ENCODE measurements at regions not wholly inside any gene's neighbourhood (a gene's known extent, or its start where the extent isn't known, plus 50 kb on each side); places are given as distances from the start of the nearest gene placed in this dataset.
"Not testable (repeated sequence)": the region's sequence is repeated elsewhere in the genome, so short reads cannot be mapped to it uniquely, and the experiment has no call there.

GRCh38 chr10:4602764-4603491 is 223.1 kb upstream of the AKR1E2 start:
- no peak overlapping the region for H3K4me3 ChIP-seq (ENCODE audit: low read depth, low read length)
- no peak for DNase-seq (ENCODE audit: low read depth)
- TF ChIP-seq, protein P1, sequence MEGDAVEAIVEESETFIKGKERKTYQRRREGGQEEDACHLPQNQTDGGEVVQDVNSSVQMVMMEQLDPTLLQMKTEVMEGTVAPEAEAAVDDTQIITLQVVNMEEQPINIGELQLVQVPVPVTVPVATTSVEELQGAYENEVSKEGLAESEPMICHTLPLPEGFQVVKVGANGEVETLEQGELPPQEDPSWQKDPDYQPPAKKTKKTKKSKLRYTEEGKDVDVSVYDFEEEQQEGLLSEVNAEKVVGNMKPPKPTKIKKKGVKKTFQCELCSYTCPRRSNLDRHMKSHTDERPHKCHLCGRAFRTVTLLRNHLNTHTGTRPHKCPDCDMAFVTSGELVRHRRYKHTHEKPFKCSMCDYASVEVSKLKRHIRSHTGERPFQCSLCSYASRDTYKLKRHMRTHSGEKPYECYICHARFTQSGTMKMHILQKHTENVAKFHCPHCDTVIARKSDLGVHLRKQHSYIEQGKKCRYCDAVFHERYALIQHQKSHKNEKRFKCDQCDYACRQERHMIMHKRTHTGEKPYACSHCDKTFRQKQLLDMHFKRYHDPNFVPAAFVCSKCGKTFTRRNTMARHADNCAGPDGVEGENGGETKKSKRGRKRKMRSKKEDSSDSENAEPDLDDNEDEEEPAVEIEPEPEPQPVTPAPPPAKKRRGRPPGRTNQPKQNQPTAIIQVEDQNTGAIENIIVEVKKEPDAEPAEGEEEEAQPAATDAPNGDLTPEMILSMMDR (IDR thresholded peaks at IDR 0.05; ENCODE audit: low read depth, low read length, missing control alignments): no peak

DNA sequence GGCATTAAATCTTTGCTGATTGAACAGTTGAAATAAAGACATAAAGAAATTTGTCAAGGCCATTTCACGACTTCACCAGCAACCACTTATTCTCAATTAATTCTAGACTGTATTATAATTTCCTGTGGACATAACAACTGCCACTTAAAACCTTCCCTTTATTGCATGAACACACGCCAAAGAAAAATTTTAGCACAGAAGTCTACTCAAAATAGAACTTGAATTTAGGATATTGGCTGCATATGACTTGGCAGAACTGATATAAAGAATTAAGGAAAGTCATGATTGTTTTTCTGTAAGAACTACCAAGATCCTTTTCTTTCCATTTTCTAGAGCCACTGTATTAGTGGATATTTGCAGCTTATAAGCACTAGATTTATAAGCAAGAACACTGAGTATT is 226.5 kb upstream of the AKR1E2 start:
- H3K4me3 ChIP-seq (ENCODE audit: low read depth, low read length): no peak overlapping the region
- TF ChIP-seq, protein P1 (IDR thresholded peaks at IDR 0.05; ENCODE audit: low read depth, low read length, missing control alignments): no peak
- no peak for DNase-seq (ENCODE audit: low read depth)

- not testable (repeated sequence) for H3K4me3 ChIP-seq (ENCODE audit: low read depth, low read length); DNase-seq (ENCODE audit: low read depth)
Observed at GRCh38 chr10:4597898-4598297, 228.1 kb upstream of the AKR1E2 start.

- TF ChIP-seq, protein P1 (IDR thresholded peaks at IDR 0.05; ENCODE audit: low read depth, low read length, missing control alignments): no peak
- no peak for DNase-seq (ENCODE audit: low read depth)
- H3K4me3 ChIP-seq (ENCODE audit: low read depth, low read length): no peak overlapping the region
Observed at GRCh38 chr10:4596951-4597350, 229.1 kb upstream of the AKR1E2 start.

DNA sequence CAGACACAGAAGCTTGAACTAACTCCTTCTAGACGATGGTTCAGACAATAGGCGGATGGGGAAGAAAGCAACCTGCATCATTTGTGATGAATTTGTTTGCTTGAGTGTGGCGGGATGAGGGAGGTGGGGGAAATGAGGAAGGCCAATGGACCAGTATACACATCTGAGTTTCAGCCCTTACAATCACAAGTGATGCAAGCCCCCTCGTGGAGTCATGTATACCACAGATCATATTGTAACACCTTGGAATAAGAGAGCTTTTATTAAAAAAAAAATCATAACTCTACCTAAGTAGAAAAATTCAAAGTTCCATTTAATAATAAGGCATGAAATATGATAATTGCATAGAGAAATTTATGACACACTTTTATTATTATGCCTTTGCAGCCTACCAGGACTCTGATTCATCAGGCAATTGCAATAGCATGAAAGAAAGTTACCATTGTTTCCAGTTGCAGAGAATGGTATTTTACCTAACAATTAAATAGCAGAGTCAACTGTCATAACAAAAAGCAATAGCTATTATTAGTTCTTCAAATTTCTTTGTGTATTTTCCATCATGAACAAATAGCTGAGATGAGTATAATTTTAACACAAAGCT is 230.2 kb upstream of the AKR1E2 start:
- TF ChIP-seq, protein P1 (IDR thresholded peaks at IDR 0.05; ENCODE audit: low read depth, low read length, missing control alignments): no peak
- H3K4me3 ChIP-seq (ENCODE audit: low read depth, low read length): no peak overlapping the region
- no peak for DNase-seq (ENCODE audit: low read depth)

DNA sequence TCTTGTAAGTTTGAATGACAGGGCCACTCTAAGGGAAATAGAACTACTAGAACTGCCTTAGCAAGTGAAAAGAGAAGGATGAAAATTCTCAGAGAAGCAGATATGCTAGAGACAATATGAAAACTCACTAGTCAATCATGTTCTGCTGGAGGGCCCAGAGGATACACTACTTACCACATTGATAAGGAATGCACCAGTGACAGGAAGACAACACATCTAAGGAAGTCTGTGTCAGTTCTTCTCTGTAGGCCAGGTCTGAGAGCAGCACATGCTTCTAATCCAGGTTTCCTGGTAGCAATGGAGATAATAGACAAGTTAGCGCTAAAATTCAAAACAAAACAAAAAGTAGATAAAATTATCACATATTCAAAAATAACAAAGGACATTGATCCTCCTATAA is 235.2 kb upstream of the AKR1E2 start:
- H3K4me3 ChIP-seq (ENCODE audit: low read depth, low read length): no peak overlapping the region
- TF ChIP-seq, protein P1 (IDR thresholded peaks at IDR 0.05; ENCODE audit: low read depth, low read length, missing control alignments): no peak
- no peak for DNase-seq (ENCODE audit: low read depth)

DNA sequence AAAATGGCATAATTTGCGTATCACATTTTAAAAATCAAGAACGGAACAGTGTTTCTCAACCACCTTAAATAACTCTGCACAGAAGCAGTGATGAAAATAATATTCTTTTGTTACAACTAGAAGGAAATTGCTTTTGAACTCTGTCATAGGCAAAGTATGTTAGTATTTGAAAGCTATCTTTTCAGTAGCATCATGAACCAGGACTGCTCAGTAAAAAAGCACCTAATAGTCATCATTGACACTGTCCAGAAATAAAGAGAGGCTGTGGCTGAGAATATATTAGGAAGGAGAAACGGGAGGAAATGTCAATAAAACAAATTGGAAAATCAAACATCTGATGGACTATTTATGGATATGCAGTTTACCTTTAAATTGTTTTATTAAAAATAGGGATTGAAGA is 237.2 kb upstream of the AKR1E2 start:
- TF ChIP-seq, protein P1 (IDR thresholded peaks at IDR 0.05; ENCODE audit: low read depth, low read length, missing control alignments): no peak
- no peak overlapping the region for H3K4me3 ChIP-seq (ENCODE audit: low read depth, low read length)
- DNase-seq (ENCODE audit: low read depth): no peak

Data from GM12864 (cell line).